ENCODE measurements at regions not wholly inside any gene's neighbourhood (a gene's known extent, or its start where the extent isn't known, plus 50 kb on each side); places are given as distances from the start of the nearest gene placed in this dataset.

GRCh38 chr6:90975741-90976140, 388.9 kb upstream of the MAP3K7 start:
- Histone ChIP-seq H3K9me3 (ENCODE audit: control insufficient read depth in 4 of 4, insufficient read depth in 3 of 4, low read length in 3 of 4) (no peaks in the 10 kb centered on the region), H3K27me3 (ENCODE audit: control insufficient read depth in 3 of 3, insufficient read depth in 3 of 3, low read length in 2 of 3) (no peaks in the 10 kb centered on the region), H3K4me3 (no peak overlapping the region), H3K4me1 (ENCODE audit: control insufficient read depth in 5 of 5, insufficient read depth in 5 of 5, low read length in 5 of 5) (no peaks in the 10 kb centered on the region), H3K9ac (ENCODE audit: insufficient read depth in 1 of 2, low read length in 2 of 2) (no peak overlapping the region), H3K27ac (ENCODE audit: low read depth in 1 of 2, low read length in 1 of 2) (no peak overlapping the region), H3K36me3 (ENCODE audit: control insufficient read depth in 4 of 4, insufficient read depth in 4 of 4, low read length in 4 of 4) (no peaks in the 10 kb centered on the region)
- ATAC-seq (ENCODE audit: insufficient read depth, low FRiP score), result no peak
- TF ChIP-seq CTCF (IDR thresholded peaks at IDR 0.05; ENCODE audit: control extremely low read depth, extremely low read depth), result no peak
- DNase-seq, result no peak
- 77 to 94% methylated on average over 2 of the region's 2 CpGs for WGBS, 2 donors

GRCh38 chr6:90973188-90973587, 386.3 kb upstream of the MAP3K7 start:
- ATAC-seq (ENCODE audit: insufficient read depth, low FRiP score) (no peak), DNase-seq (no peak)
- Histone ChIP-seq H3K4me3 (no peak overlapping the region), H3K9ac (ENCODE audit: insufficient read depth in 1 of 2, low read length in 2 of 2) (no peak overlapping the region), H3K9me3 (ENCODE audit: control insufficient read depth in 4 of 4, insufficient read depth in 3 of 4, low read length in 3 of 4) (no peaks in the 10 kb centered on the region), H3K27ac (ENCODE audit: low read depth in 1 of 2, low read length in 1 of 2) (no peak overlapping the region), H3K36me3 (ENCODE audit: control insufficient read depth in 4 of 4, insufficient read depth in 4 of 4, low read length in 4 of 4) (no peaks in the 10 kb centered on the region), H3K27me3 (ENCODE audit: control insufficient read depth in 3 of 3, insufficient read depth in 3 of 3, low read length in 2 of 3) (no peaks in the 10 kb centered on the region), H3K4me1 (ENCODE audit: control insufficient read depth in 5 of 5, insufficient read depth in 5 of 5, low read length in 5 of 5) (no peaks in the 10 kb centered on the region)
- no peak for TF ChIP-seq CTCF (IDR thresholded peaks at IDR 0.05; ENCODE audit: control extremely low read depth, extremely low read depth)

- TF ChIP-seq CTCF (IDR thresholded peaks at IDR 0.05; ENCODE audit: control extremely low read depth, extremely low read depth), result no peak
- H3K9me3 ChIP-seq (ENCODE audit: control insufficient read depth in 4 of 4, insufficient read depth in 3 of 4, low read length in 3 of 4), result no peaks in the 10 kb centered on the region
- H3K27me3 ChIP-seq (ENCODE audit: control insufficient read depth in 3 of 3, insufficient read depth in 3 of 3, low read length in 2 of 3), result no peaks in the 10 kb centered on the region
- no peak for DNase-seq
- no peak overlapping the region for H3K4me3 ChIP-seq
- no peaks in the 10 kb centered on the region for H3K4me1 ChIP-seq (ENCODE audit: control insufficient read depth in 5 of 5, insufficient read depth in 5 of 5, low read length in 5 of 5)
- no peak for ATAC-seq (ENCODE audit: insufficient read depth, low FRiP score)
- no peak overlapping the region for H3K9ac ChIP-seq (ENCODE audit: insufficient read depth in 1 of 2, low read length in 2 of 2)
- no peaks in the 10 kb centered on the region for H3K36me3 ChIP-seq (ENCODE audit: control insufficient read depth in 4 of 4, insufficient read depth in 4 of 4, low read length in 4 of 4)
- H3K27ac ChIP-seq (ENCODE audit: low read depth in 1 of 2, low read length in 1 of 2), result no peak overlapping the region
Observed at GRCh38 chr6:90970672-90971071, 383.8 kb upstream of the MAP3K7 start.

GRCh38 chr6:90967471-90967870, 380.6 kb upstream of the MAP3K7 start:
- DNase-seq (peak in 2 of 3 donors; percentile 68 to 80), ATAC-seq (ENCODE audit: insufficient read depth, low FRiP score) (no peak)
- Histone ChIP-seq H3K9me3 (ENCODE audit: control insufficient read depth in 4 of 4, insufficient read depth in 3 of 4, low read length in 3 of 4) (no peaks in the 10 kb centered on the region), H3K4me1 (ENCODE audit: control insufficient read depth in 5 of 5, insufficient read depth in 5 of 5, low read length in 5 of 5) (no peaks in the 10 kb centered on the region), H3K9ac (ENCODE audit: insufficient read depth in 1 of 2, low read length in 2 of 2) (no peak overlapping the region), H3K4me3 (no peak overlapping the region), H3K36me3 (ENCODE audit: control insufficient read depth in 4 of 4, insufficient read depth in 4 of 4, low read length in 4 of 4) (no peaks in the 10 kb centered on the region), H3K27ac (ENCODE audit: low read depth in 1 of 2, low read length in 1 of 2) (no peak overlapping the region), H3K27me3 (ENCODE audit: control insufficient read depth in 3 of 3, insufficient read depth in 3 of 3, low read length in 2 of 3) (no peaks in the 10 kb centered on the region)
- WGBS, 2 donors, result 75 to 89% methylated on average over 3 of the region's 3 CpGs
- no peak for TF ChIP-seq CTCF (IDR thresholded peaks at IDR 0.05; ENCODE audit: control extremely low read depth, extremely low read depth)

Data from lung (tissue), 11 donors.